ENCODE measurements at regions not wholly inside any gene's neighbourhood (a gene's known extent, or its start where the extent isn't known, plus 50 kb on each side); places are given as distances from the start of the nearest gene placed in this dataset.

- H3K4me3 Mint-ChIP-seq, result no peak overlapping the region
- POLR2A ChIA-PET, result no interaction called here
- no peaks in the 10 kb centered on the region for H3K4me1 ChIP-seq (ENCODE audit: control insufficient read depth in 2 of 2, insufficient read depth in 2 of 2, low read length in 2 of 2)
- H3K27ac Mint-ChIP-seq, result no peak overlapping the region
- CTCF ChIA-PET, result no interaction called here
- no peaks in the 10 kb centered on the region for H3K27me3 Mint-ChIP-seq
- intact Hi-C loops (cut with micrococcal nuclease), result no loop called here
- no peak overlapping the region for H3K9ac ChIP-seq (ENCODE audit: low read length)
- no peaks in the 10 kb centered on the region for H3K79me2 ChIP-seq (ENCODE audit: control insufficient read depth, insufficient read depth, low read length)
- no peaks in the 10 kb centered on the region for H4K20me1 ChIP-seq (ENCODE audit: control insufficient read depth, insufficient read depth, low read length, poor library complexity, severe bottlenecking)
- no peaks in the 10 kb centered on the region for H3K36me3 ChIP-seq (replicated peaks in 1 of 2; ENCODE audit: control extremely low read depth in 1 of 2, control insufficient read depth in 1 of 2, extremely low read depth in 1 of 2, insufficient read depth in 2 of 2, low read length in 1 of 2)
- no CpG with 5 or more reads among the region's 2 CpGs for WGBS (ENCODE audit: insufficient coverage)
- H3K4me2 ChIP-seq (replicated peaks; ENCODE audit: low read depth, low read length, poor library complexity, severe bottlenecking), result no peak overlapping the region
- no peaks in the 10 kb centered on the region for H3K9me3 Mint-ChIP-seq (ENCODE audit: insufficient read depth)
- no peak overlapping the region for H2AFZ ChIP-seq (ENCODE audit: insufficient read depth, low read depth, low read length, poor library complexity, severe bottlenecking)
- no peak for TF ChIP-seq CTCF (IDR thresholded peaks at IDR 0.05)
- no peak overlapping the region for H3K27ac ChIP-seq (ENCODE audit: low read length in 2 of 2)
- H3K4me1 Mint-ChIP-seq, result no peaks in the 10 kb centered on the region
- DNase-seq, result no peak
- no peaks in the 10 kb centered on the region for H3K27me3 ChIP-seq (replicated peaks in 1 of 4; ENCODE audit: control extremely low read depth in 1 of 4, control insufficient read depth in 3 of 4, insufficient read depth in 4 of 4, low read length in 3 of 4)
- H3K9me3 ChIP-seq (ENCODE audit: control extremely low read depth in 1 of 3, control insufficient read depth in 2 of 3, insufficient read depth in 1 of 3, low read length in 2 of 3), result no peaks in the 10 kb centered on the region
- H3K4me3 ChIP-seq (ENCODE audit: control extremely low read depth in 1 of 5, extremely low read depth in 1 of 5, insufficient read depth in 1 of 5, low read depth in 2 of 5, low read length in 4 of 5), result no peak overlapping the region
- ATAC-seq (ENCODE audit: low read depth), result no peak
Measured at GRCh38 chrX:121921258-121921657, 873.8 kb downstream of the GLUD2 start.

DNA sequence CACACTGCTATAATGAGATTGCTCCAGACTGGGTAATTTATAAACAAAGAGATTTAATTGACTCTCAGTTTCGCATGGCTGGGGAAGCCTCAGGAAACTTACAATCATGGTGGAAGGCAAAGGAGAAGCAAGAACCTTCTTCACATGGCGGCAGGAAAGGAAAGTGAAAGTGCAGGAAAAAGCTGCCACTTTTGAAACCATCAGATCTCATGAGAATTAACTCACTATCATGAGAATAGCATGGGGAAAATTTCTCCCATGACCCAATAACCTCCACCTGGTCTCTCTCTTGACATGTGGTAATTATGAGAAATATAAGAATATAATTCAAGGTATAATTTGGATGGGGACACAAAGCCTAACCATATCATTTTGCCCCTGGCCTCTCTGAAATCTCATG is 884.2 kb downstream of the GLUD2 start:
- no peak overlapping the region for H3K4me3 ChIP-seq (ENCODE audit: control extremely low read depth in 1 of 5, extremely low read depth in 1 of 5, insufficient read depth in 1 of 5, low read depth in 2 of 5, low read length in 4 of 5)
- H3K4me1 Mint-ChIP-seq, result no peaks in the 10 kb centered on the region
- intact Hi-C loops (cut with micrococcal nuclease), result no loop called here

More for the DNA sequence above, 884.2 kb downstream of the GLUD2 start:
- Histone ChIP-seq H3K27ac (ENCODE audit: low read length in 2 of 2) (no peak overlapping the region), H3K9me3 (ENCODE audit: control extremely low read depth in 1 of 3, control insufficient read depth in 2 of 3, insufficient read depth in 1 of 3, low read length in 2 of 3) (no peaks in the 10 kb centered on the region), H3K4me1 (ENCODE audit: control insufficient read depth in 2 of 2, insufficient read depth in 2 of 2, low read length in 2 of 2) (no peaks in the 10 kb centered on the region), H3K79me2 (ENCODE audit: control insufficient read depth, insufficient read depth, low read length) (no peaks in the 10 kb centered on the region), H3K4me2 (replicated peaks; ENCODE audit: low read depth, low read length, poor library complexity, severe bottlenecking) (no peak overlapping the region), H3K27me3 (replicated peaks in 1 of 4; ENCODE audit: control extremely low read depth in 1 of 4, control insufficient read depth in 3 of 4, insufficient read depth in 4 of 4, low read length in 3 of 4) (no peaks in the 10 kb centered on the region), H4K20me1 (ENCODE audit: control insufficient read depth, insufficient read depth, low read length, poor library complexity, severe bottlenecking) (no peaks in the 10 kb centered on the region), H3K9ac (ENCODE audit: low read length) (no peak overlapping the region), H3K36me3 (replicated peaks in 1 of 2; ENCODE audit: control extremely low read depth in 1 of 2, control insufficient read depth in 1 of 2, extremely low read depth in 1 of 2, insufficient read depth in 2 of 2, low read length in 1 of 2) (no peaks in the 10 kb centered on the region), H2AFZ (ENCODE audit: insufficient read depth, low read depth, low read length, poor library complexity, severe bottlenecking) (no peak overlapping the region)
- DNase-seq, result no peak
- H3K27me3 Mint-ChIP-seq, result no peaks in the 10 kb centered on the region
- ChIA-PET CTCF (no interaction called here), POLR2A (no interaction called here)
- no peak overlapping the region for H3K27ac Mint-ChIP-seq
- ATAC-seq (ENCODE audit: low read depth), result no peak
- no peaks in the 10 kb centered on the region for H3K9me3 Mint-ChIP-seq (ENCODE audit: insufficient read depth)
- no CpG with 5 or more reads among the region's 2 CpGs for WGBS (ENCODE audit: insufficient coverage)
- TF ChIP-seq EZH2 (IDR thresholded peaks at IDR 0.05; ENCODE audit: borderline replicate concordance, insufficient read depth, low read depth, low read length, poor library complexity, severe bottlenecking) (no peak), CTCF (IDR thresholded peaks at IDR 0.05) (no peak)
- H3K4me3 Mint-ChIP-seq, result no peak overlapping the region

Measured in B cell (primary cell).